ENCODE measurements at regions not wholly inside any gene's neighbourhood (a gene's known extent, or its start where the extent isn't known, plus 50 kb on each side); places are given as distances from the start of the nearest gene placed in this dataset.

DNA sequence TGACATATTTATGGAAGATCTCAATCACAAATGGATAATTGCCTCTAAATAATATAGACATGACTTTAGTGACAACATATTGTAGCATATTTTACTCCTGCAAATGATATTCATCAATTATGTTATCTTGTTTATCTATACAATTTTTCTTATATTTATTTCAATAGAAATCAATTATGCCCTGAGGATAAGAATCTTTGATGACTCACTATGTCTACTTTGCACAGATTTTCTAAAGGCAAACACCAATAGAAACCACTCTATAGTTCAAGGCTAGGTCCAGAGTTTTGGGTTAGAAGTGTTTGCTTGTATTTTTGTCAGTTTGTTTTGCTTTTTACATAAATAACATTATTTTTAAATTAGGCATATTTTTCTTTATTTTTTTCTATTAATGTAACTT is 879.0 kb downstream of the LTN1 start:
- no peaks in the 10 kb centered on the region for H3K9me3 Mint-ChIP-seq
- ATAC-seq: no peak
- no peaks in the 10 kb centered on the region for H3K4me1 Mint-ChIP-seq
- no peak for DNase-seq
- H3K27me3 Mint-ChIP-seq: no peaks in the 10 kb centered on the region
- H3K27ac Mint-ChIP-seq: no peak overlapping the region
- no peak overlapping the region for H3K4me3 Mint-ChIP-seq

DNA sequence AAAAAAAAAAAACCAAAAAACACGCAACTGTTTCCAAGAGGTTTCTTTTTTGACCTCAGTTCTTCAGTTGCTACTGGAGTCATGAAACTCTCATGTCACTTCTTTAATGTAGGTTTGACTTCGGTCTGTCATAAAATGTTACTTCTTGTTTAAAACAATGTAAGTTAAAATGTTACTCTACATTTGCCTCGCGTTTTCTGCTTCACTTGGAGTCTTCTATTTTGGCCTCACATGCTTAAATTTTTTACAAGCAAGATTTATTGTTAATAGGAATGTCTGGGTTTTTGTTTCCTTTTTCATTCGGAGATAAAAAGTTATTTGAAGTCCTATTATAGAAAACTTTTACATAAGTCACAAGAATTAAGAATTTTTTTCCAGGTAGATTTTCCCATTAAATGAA is 880.2 kb downstream of the LTN1 start:
- no peak for DNase-seq
- Mint-ChIP-seq H3K9me3 (no peaks in the 10 kb centered on the region), H3K4me3 (no peak overlapping the region), H3K4me1 (no peaks in the 10 kb centered on the region), H3K27me3 (no peaks in the 10 kb centered on the region), H3K27ac (no peak overlapping the region)
- no peak for ATAC-seq

DNA sequence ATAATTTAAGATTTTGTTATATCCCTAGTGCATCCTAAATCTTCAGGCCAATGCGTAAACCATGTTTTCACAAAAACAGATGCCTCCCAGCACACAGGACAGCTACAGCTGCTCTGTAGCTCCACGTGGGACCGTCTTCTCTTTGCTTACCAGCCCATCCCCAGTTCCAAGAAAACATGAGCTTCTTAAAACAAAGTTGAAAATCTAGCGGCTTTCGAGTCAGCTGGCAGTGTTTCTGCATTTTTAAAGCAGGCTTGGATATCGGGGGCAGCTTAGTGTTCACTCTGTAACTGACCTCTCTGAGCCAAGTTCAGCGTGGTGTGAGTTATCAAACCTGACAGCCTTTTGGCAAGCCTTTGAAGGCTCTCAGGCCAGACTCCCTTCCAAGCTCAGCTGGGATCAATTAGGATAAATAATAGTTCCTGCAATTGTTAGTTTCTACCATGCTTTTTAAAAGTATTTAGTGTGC is 881.5 kb downstream of the LTN1 start:
- H3K27ac Mint-ChIP-seq: no peak overlapping the region
- no peaks in the 10 kb centered on the region for H3K4me1 Mint-ChIP-seq
- DNase-seq (no peak), ATAC-seq (no peak)
- no peak overlapping the region for H3K4me3 Mint-ChIP-seq
- H3K9me3 Mint-ChIP-seq: no peaks in the 10 kb centered on the region
- no peaks in the 10 kb centered on the region for H3K27me3 Mint-ChIP-seq

DNA sequence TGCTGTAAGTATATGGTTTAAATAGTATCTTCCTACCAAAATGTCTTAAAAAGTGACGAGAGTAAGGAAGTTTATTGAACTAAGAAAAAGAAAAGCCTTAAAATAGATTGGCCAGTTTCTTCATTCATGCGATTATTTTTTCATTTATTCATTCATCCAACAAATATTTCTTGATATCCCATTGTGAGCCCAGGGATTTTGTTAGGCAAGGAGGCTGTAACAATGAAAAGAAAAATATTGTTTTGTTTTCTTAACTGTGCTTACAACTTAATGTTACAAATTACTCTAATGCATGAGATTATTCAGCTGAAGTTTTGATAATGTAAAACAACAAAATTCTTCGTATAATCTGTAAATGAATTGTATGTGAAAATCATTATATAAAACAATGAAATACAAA is 882.0 kb downstream of the LTN1 start:
- DNase-seq (no peak), ATAC-seq (no peak)
- Mint-ChIP-seq H3K27ac (no peak overlapping the region), H3K9me3 (no peaks in the 10 kb centered on the region), H3K4me1 (no peaks in the 10 kb centered on the region), H3K4me3 (no peak overlapping the region), H3K27me3 (no peaks in the 10 kb centered on the region)

DNA sequence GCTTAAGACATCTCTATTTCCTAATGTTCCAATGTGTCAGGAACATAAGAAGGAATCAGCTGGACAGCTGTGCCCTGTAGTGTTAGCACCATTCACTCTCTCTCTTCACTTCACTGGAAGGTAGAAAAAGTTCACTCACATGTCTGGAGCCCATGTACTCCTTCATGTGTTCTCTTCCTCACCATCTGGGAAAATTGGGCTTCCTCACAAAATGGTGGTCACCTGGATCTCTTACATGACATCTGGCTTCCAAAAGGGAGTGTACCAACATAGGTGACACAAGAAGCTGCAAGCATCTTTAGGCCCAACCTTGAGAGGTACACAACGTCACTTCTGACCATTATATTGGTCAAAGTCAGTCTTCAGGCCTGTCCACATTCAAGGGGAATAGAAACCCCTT is 882.6 kb downstream of the LTN1 start:
- Mint-ChIP-seq H3K4me3 (no peak overlapping the region), H3K4me1 (no peaks in the 10 kb centered on the region), H3K27ac (no peak overlapping the region), H3K27me3 (no peaks in the 10 kb centered on the region), H3K9me3 (no peaks in the 10 kb centered on the region)
- no peak for DNase-seq
- no peak for ATAC-seq

DNA sequence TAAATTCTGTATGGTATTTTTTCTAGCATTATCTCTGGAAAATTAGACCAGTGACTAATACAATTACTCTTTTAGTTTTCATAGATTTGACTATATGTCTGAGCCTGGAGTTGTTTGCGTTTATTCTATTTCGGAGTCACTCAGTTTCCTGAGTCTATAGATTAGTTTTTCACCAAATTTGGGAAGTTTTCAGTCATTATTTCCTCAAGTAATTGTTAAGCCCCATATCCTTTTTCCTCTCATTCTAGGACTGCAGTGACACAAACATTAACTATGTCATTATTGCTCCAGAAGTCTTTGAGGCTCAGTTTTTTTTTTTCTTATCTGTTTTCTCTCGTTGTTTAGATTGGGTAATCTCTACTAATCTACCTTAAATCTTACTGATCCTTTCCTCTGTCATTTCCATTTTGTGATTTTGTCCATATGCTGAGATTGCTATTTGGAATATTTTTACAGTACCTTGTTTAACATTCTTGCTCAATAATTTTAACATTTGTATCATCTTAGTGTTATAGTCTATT is 886.2 kb downstream of the LTN1 start:
- Mint-ChIP-seq H3K27ac (no peak overlapping the region), H3K27me3 (no peaks in the 10 kb centered on the region), H3K4me3 (no peak overlapping the region), H3K9me3 (no peaks in the 10 kb centered on the region), H3K4me1 (no peaks in the 10 kb centered on the region)
- ATAC-seq (no peak), DNase-seq (no peak)

DNA sequence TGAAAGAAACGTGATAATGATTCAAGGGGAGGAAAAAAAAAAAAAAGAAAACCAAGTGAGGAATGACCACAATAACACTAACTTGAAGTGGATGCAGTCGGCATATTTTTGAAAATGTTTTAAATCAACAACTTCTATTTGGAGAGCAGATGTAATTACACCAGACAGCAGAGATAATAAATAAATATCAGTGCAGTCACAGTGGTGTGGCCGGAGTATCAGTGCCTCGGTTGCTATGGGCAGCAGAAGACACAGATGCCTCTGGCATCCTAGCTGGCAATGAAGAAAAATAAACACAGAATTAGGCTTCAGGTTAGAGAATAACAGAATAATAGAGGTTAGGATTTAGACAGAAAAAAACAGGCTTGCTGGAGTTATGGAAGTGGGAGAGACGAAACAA is 888.3 kb downstream of the LTN1 start:
- H3K9me3 Mint-ChIP-seq: no peaks in the 10 kb centered on the region
- no peak overlapping the region for H3K4me3 Mint-ChIP-seq
- ATAC-seq: no peak
- H3K27me3 Mint-ChIP-seq: no peaks in the 10 kb centered on the region
- H3K27ac Mint-ChIP-seq: no peak overlapping the region
- H3K4me1 Mint-ChIP-seq: no peaks in the 10 kb centered on the region
- no peak for DNase-seq

DNA sequence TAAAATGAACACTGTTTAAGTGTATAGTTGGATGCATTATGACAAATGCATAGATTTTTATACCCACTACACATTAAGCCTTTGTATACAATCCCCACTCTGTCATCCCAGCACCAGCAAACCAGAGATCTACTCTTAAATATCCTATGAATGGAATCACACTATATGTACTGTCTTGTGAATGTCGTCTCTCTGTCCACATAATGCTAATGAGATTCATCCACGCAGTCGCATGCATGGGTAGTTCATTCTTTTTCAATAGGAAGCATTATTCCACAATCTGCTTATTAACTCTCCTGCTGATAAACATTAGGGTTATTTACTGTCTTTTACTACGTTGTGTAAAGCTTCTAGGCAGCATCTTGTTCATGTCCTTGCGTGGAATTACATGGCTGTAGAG is 892.3 kb downstream of the LTN1 start:
- Mint-ChIP-seq H3K4me3 (no peak overlapping the region), H3K9me3 (no peaks in the 10 kb centered on the region), H3K4me1 (no peaks in the 10 kb centered on the region), H3K27ac (no peak overlapping the region), H3K27me3 (no peaks in the 10 kb centered on the region)
- DNase-seq: no peak
- ATAC-seq: no peak

DNA sequence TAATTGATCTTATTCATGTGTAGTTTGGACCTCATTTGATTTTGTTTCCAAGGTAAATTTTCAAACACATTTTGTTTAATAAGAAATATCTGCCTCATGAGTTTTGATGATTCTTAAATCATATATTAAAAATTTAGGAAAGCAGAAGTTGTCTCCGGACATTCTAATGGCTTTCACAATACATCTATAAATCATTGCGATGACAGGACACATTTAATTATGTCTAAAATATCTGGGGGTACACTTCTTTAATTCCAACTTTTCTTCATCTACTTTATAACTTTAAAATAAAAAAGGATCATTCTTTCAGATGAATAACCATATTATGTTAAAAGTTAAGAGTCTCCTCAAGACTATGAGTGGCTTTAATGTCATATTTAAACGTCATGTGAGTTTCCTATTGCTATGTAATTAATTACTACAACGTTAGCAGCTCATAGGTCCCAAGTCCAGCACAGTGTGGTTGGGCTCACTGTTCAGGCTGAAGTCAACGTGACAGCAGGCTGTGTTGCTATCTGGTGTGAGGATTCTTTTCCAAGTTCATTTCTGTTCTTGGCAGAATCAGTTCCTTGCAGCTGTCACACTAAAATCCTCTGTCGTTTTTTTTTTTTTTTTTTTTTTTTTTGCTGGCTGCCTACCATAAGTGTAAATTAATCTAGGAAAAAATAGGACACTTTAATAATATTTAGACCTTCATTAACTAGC is 893.5 kb downstream of the LTN1 start:
- ATAC-seq: no peak
- H3K27me3 Mint-ChIP-seq: no peaks in the 10 kb centered on the region
- no peak for DNase-seq
- H3K27ac Mint-ChIP-seq: no peak overlapping the region
- no peaks in the 10 kb centered on the region for H3K4me1 Mint-ChIP-seq
- no peak overlapping the region for H3K4me3 Mint-ChIP-seq
- H3K9me3 Mint-ChIP-seq: no peaks in the 10 kb centered on the region

DNA sequence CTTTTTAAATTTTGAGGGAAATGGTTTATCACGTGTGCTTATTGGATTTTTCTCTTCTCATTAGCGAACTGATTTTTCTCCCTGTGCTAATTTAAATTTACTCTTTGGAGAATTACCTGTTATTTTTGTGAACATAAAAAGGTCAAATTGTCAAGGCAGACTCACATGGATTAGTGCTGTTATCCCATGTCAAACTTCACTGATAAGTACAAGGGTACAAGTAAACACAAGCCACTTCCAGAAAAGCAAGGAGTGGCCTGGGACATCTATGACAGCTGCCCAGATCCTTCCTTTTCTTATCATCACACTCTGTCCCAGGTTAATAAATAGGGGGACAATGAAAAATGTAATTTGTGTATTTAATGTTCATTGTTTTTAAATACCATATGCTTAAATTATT is 901.2 kb downstream of the LTN1 start:
- H3K27ac Mint-ChIP-seq: no peak overlapping the region
- peaks cover 0 to 18% of the 10 kb centered on the region in 2 donors for H3K9me3 Mint-ChIP-seq
- ATAC-seq (no peak), DNase-seq (no peak)
- H3K27me3 Mint-ChIP-seq: no peaks in the 10 kb centered on the region
- no peak overlapping the region for H3K4me3 Mint-ChIP-seq
- H3K4me1 Mint-ChIP-seq: peaks cover 7% of the 10 kb centered on the region

DNA sequence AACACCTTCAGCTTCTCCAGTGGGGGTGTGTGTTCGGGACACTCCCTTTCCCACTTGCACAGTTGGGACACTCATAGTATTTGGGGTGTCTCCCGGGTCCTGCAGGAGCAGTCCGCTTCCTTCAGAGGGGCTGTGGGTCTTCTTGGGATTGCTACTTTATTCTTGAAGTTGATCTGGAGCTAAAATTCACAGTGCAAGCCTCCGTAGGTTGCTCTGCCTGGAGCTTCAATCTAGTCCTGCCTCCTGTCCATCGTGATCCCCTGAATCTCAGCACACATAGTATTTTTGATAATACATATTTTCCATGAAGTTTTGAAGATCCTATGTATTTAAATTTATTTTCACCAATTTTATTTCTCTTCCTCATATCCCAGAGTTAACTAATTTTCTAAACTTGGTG is 902.1 kb downstream of the LTN1 start:
- ATAC-seq (no peak), DNase-seq (no peak)
- peaks cover 0 to 21% of the 10 kb centered on the region in 2 donors for H3K9me3 Mint-ChIP-seq
- peaks cover 7% of the 10 kb centered on the region for H3K4me1 Mint-ChIP-seq
- H3K27ac Mint-ChIP-seq: no peak overlapping the region
- H3K4me3 Mint-ChIP-seq: no peak overlapping the region
- no peaks in the 10 kb centered on the region for H3K27me3 Mint-ChIP-seq

DNA sequence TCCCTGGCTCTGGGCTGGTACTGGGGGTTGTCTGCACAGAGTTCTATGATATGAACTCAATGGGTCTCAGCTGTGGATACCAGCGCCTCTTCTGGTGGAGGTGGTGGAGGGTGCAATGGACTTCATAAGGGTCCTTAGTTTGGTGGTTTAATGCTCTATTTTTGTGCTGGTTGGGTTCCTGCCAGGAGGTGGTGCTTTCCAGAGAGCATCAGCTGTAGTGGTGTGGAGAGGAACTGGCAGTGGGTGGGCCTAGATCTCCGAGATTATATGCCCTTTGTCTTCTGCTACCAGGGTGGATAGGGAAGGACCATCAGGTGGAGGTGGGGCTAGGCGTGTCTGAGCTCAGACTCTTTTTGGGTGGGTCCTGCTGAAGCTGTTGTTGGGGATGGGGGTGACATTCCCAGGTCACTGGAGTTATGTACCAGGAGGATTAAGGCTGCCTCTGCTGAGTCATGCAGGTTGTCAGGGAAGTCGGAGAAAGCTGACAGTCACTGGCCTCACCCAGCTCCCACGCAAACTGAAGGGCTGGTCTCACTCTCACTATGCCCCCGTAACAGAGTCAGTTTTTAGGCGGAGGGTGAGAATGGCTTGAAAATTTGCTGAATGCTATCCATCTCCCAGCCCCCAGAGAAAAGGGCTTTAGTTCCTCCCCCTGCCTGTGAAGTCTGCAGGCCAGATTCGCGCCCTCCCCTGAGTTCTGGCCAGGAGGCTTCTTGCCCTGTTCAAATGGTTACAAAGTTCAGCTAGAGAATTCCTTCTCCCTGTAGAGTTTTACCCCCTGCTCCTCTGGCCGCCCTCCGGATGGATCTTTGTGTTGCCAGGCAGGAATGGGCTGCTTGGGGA is 902.9 kb downstream of the LTN1 start:
- H3K4me1 Mint-ChIP-seq: peaks cover 7% of the 10 kb centered on the region
- no peak for DNase-seq
- H3K27ac Mint-ChIP-seq: no peak overlapping the region
- H3K9me3 Mint-ChIP-seq: peaks cover 7 to 27% of the 10 kb centered on the region in 2 donors
- H3K27me3 Mint-ChIP-seq: no peaks in the 10 kb centered on the region
- no peak overlapping the region for H3K4me3 Mint-ChIP-seq
- no peak for ATAC-seq

DNA sequence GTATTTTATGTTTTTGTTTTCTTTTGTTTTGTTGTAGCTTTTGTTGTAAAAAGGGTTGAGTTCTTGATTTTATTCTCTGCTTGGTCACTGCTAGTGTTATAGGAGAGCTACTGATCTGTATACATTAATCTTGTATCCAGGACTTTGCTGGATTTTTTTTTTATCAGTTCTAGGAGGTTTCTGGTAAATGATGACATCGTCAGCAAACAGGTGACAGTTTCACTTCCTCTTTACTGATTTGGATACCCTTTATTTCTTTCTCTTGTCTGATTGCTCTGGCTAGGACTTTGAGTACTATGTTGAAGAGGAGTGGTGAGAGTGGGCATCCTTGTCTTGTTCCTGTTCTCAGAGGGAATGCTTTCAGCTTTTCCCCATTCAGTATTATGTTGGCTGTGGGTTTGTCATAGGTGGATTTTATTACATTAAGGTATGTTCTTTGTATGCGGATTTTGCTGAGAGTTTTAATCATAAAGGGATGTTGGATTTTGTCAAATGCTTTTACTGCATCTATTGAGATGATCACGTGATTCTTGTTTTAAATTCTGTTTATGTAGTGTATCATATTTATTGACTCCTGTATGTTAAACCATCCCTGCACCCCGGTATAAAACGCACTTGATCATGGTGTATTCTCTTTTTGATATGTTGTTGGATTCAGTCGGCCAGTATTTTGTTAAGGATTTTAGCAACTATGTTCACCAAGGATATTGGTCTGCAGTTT is 905.7 kb downstream of the LTN1 start:
- no peak overlapping the region for H3K4me3 Mint-ChIP-seq
- H3K27ac Mint-ChIP-seq: peak overlapping the region; percentile 3 to 64
- ATAC-seq (no peak), DNase-seq (no peak)
- H3K27me3 Mint-ChIP-seq: no peaks in the 10 kb centered on the region
- peaks cover 9 to 29% of the 10 kb centered on the region in 2 donors for H3K9me3 Mint-ChIP-seq
- peaks cover 7% of the 10 kb centered on the region for H3K4me1 Mint-ChIP-seq

DNA sequence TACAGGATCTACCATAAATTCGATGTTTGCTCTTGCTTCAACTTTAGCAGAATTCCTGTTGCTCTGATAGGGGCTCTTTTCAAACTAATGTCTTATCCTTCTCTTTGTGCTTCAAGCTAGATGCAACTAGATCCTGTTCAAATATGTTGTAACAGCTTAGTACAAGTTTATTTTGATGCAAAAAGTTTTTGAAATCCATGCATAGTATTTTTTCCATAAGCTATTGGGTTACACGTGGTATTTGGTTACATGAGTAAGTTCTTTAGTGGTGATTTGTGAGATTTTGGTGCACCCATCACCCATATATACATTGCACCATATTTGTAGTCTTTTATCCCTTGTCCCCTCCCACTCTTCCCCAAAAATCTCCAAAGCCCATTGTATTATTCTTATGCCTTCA is 907.7 kb downstream of the LTN1 start:
- Mint-ChIP-seq H3K27me3 (no peaks in the 10 kb centered on the region), H3K27ac (no peak overlapping the region), H3K4me3 (no peak overlapping the region), H3K4me1 (peaks cover 7% of the 10 kb centered on the region), H3K9me3 (peaks cover 9 to 29% of the 10 kb centered on the region in 2 donors)
- no peak for DNase-seq
- ATAC-seq: no peak

DNA sequence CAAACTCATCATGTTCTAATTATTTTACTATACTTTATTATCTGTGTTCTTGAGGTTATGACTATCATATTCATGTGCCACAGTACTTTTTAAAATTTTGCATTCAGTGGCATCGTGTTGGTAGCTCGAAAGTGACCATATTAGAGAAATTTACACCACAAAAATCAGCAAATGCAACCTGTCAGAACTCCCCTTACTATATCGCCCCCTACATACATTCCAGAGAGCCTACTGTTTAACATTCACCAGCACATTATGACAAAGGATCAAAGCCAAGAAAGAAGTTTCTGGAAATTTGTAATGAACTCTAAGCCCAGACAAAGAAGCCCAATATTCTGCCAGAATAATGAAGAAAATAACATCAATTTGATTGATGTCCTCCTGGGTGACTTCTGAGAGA is 909.3 kb downstream of the LTN1 start:
- Mint-ChIP-seq H3K4me3 (no peak overlapping the region), H3K27ac (no peak overlapping the region), H3K4me1 (peaks cover 7% of the 10 kb centered on the region), H3K27me3 (no peaks in the 10 kb centered on the region), H3K9me3 (peaks cover 9 to 21% of the 10 kb centered on the region in 2 donors)
- ATAC-seq: no peak
- no peak for DNase-seq

DNA sequence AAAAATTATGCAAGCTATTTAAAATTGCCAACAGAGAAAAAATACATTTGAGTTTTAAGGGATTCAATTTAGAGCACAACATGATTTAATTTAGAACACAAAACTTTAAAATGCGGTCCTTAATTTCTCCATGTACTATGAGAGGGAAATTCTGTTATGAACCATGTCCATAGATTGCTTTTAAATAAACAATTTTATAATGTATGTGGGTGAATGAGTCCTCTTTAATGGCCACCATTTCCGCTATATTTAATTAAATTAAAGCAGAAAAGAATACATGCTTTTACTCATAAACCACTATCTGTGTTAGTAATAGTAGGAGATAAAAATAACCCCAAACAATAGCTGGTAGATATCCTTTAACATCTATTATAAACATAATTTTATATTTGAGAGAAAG is 914.6 kb downstream of the LTN1 start:
- no peaks in the 10 kb centered on the region for H3K27me3 Mint-ChIP-seq
- ATAC-seq (no peak), DNase-seq (no peak)
- H3K4me3 Mint-ChIP-seq: no peak overlapping the region
- H3K4me1 Mint-ChIP-seq: no peaks in the 10 kb centered on the region
- no peaks in the 10 kb centered on the region for H3K9me3 Mint-ChIP-seq
- no peak overlapping the region for H3K27ac Mint-ChIP-seq
